ENCODE measurements at regions not wholly inside any gene's neighbourhood (a gene's known extent, or its start where the extent isn't known, plus 50 kb on each side); places are given as distances from the start of the nearest gene placed in this dataset.

GRCh38 chr5:67490543-67491321 is 294.1 kb upstream of the CD180 start:
- no peak for DNase-seq

DNA sequence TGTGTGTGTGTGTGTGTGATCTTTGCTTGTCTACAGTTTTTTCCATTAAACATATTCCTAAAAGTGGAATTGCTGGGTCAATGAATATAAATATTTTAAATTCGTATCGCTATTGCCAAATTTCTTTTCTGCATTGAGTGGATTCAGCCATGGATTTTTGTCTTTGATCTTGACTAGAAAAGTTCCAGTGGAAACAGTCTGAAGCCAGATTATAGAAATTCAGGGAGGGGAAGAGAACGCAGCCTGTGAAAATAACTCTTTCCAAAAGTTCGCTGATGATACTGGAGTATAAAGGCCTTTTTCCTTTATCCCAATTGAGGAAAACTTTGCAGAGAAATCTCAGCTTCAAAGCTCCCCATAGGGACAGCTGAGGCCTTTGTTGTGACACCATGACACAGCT is 292.3 kb upstream of the CD180 start:
- no peak for DNase-seq

DNA sequence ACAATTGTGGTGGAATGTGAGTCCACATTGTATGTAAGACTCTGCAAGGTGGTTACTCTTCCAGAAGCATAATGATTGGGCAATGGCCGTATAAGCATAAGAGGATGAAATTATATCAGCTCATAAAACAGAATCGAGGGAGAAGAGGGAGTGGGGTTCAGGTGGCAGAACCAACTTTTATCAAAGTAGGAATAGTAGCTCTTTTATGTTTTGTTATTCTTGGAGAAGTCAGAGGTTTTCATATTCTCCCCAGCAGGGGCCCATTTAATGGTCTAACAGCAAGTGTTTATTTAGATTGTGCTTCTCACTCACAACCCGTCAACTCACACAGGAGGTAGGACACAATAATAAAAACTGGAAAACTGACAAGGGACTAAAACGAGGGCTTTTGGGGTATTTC is 291.3 kb upstream of the CD180 start:
- no peak for DNase-seq

- no peak for DNase-seq
Measured at GRCh38 chr5:67483453-67484030, 286.9 kb upstream of the CD180 start.

GRCh38 chr5:67481362-67481761 is 284.8 kb upstream of the CD180 start:
- no peak for DNase-seq

DNA sequence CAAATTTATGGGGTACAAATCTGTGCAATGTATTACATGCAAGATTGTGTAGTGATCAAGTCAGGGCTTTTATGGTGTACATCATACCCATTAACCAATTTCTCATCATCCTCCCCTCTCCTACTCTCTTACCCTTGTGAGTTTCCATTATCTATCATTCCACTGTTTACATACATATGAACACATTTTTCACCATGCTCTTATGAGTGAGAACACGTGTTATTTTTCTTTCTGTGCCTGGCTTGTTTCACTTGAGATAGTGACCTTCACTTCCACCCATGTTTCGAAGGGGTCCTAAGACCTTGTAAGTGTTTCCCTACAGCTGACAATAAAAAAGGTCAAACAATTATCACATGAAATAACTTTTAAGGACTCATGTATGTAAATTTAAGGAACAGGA is 281.7 kb upstream of the CD180 start:
- DNase-seq: no peak

DNA sequence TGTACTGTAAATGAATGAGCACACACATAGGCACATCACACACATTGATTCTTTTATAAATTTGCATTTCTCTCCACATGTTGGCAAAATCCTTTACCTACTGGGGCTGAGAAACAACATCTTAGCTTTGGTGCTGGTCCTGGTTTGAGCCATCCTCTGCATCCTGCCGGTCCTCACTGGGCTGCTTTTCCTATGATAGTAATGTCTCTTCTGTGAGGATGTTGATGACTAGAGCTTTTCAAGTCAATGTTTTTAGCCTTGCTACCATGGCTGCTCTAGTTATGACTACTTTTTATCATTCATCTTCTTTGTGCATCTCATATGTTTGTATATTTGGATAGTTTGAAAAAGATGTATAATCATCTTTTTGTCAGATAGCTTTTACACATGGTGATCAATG is 280.4 kb upstream of the CD180 start:
- no peak for DNase-seq

- no peak for DNase-seq
Measured at GRCh38 chr5:67476531-67476930, 279.9 kb upstream of the CD180 start.

DNA sequence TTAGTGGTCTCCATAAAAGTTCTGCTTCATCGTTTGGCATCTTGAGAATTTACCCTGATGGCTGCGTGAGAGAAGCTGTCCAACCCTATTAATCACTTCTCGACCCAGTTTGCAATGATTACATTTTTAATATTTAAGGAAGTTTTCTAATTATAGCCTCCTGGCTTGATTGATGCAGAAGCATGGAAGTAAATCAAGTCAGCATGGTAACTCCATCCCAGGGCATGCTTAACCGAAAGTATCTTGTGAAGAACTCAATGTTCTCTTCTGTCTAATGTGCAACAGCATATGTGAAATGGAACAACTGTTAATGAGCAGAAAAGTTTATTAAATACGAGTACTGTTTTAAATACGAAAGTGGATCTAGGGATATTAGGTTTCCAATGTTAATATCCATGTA is 278.9 kb upstream of the CD180 start:
- DNase-seq: no peak

- no peak for DNase-seq
Measured at GRCh38 chr5:67474597-67475238, 278.1 kb upstream of the CD180 start.

DNA sequence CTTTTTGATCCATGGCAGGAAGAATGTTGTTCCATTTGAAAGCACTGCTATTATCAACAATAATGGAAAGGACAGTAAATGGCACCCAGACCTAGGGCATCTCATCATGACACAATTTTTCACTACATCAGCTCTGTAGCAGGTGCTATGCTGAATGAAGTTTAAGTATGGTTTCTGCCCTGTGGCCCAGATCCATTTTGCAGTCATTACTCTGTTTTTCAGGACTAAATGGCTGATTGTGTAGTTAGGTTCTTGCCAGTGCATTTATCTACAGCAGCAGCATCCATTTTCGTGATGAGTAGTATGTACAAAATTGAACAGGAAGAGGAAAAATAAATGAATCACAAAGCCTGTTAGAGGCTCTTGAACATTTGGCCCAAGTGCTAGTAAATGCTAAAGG is 270.5 kb upstream of the CD180 start:
- DNase-seq: no peak

DNA sequence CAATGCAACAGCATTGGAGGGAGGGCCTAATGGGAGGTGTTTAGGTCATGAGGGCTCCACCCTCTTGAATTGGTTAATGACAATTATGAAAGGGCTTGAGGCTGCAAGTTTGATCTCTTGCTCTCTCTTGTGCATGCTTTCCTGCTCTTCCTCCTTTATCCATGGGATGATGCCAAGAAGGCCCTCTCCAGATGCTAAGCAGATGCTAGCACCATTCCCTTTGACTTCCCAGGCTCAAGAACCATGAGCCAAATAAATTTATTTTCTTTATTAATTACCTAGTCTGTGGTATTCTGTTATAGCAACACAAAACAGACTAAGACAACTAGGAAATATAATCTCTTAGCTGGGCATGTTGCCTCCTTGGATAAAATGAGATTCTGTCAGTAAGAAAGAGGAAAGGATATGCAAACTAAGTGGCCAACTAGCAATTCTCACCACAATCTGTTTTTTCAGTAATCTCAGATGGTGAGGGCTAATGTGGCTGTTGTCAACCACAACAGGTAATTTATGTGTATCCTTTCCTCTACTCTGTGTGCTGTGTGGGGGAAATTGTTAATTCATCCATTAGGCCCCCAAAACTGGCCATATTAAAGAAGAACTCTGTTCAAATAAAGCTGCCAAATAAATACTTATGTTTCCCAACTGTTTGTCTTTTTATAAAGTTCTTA is 269.1 kb upstream of the CD180 start:
- no peak for DNase-seq

DNA sequence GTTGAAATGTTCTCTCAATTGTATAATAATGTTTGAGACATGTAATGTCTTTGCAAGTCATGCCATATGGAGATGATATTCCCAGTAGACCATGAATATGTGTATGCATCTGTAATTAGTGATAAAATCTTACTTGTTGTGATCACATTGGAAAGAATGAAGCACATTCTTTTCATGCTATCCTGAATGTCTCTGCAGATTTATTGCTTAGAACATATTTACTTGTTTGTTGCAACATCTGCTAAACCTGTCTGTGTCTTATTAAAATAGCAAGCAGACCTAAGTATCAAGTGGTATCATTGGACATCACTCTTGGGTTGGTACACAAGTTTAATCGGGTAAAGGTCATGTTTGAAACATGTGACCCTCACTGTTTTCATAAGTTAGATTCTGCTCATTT is 265.5 kb upstream of the CD180 start:
- DNase-seq: no peak

- no peak for DNase-seq
Measured at GRCh38 chr5:67459253-67459652, 262.7 kb upstream of the CD180 start.

GRCh38 chr5:67455970-67456369 is 259.4 kb upstream of the CD180 start:
- no peak for DNase-seq

GRCh38 chr5:67454957-67455561 is 258.5 kb upstream of the CD180 start:
- no peak for DNase-seq

DNA sequence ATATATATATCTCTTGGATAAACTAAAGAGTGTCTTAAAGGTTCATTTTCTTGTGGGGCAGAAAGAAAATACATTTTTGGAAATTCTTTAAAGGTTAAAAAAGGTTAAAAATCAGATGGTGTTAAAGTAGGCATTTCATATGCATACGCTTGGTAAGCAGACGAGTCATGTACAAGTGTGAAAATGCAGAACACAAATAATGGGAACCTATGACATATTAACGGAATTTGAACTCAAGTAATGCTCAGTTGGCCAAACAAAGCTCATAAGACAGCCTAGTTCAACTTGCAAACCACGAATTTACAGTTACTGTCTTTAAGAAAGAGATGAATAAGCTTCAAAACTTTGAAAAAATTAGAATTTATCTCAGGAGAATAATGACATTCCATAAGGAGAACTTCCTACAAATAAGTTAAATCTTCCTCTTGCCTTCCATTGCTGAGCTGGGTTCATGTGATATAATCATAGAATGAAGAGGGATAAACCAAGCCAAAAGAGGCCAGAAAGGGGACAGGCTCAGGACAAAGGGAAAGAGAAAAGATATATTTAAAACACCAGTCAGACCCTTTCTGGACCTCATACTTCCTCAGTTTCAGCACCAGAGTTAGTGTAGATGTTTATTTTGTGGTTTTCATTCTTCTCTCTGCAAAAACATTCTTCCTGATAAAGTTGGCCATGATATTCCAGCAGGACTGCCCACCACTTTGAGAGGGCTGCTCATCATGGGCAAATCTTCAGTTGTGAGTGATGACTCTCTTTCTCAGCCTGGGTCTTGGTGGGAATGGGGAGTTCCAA is 256.7 kb upstream of the CD180 start:
- no peak for DNase-seq

DNA sequence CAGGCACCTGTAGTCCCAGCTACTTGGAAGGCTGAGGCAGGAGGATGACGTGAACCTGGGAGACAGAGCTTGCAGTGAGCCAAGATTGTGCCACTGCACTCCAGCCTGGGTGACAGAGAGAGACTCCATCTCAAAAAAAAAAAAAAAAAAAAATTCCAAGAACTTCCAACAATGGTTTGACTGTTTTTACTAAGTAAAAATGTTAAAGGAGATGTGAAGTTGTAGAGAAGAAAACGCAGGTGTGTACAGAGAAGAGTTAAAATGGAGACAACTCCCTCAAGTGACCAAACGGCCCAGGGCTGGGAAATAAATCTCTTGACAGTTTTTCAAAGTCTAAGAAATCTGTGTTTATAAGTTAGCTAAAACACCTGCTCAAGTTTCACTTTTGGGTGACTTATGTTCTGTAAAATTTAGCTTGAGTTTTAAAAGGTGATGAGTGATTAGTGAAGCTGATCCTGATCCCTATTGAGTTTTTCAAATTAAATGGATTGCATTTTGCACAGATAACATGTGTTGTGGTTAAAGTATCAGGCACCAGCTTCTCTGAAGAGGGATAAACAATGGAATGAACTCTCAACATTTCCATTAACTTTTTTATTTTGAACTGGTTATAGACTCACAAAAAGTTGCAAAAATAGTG is 255.2 kb upstream of the CD180 start:
- no peak for DNase-seq

DNA sequence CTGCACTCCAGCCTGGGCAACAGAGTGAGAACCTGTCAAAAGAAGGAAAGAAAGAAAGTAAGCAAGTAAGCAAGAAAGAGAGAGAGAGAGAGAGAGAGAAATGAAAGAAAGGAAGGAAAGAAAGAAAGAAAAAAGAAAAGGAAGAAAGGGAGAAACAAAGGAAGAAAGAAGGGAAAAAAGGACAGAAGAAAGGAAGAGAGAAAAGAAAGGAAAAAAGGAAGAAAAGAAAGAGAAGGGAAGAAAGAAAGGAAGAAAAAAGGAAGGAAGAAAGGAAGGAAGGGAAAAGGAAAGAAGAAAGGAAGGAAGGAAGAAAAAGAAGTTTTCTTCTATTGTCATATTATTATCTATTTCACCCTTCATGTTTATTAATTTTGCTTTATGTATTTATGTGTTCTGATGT is 251.1 kb upstream of the CD180 start:
- no peak for DNase-seq

GRCh38 chr5:67437905-67438845 is 241.6 kb upstream of the CD180 start:
- DNase-seq: no peak

DNA sequence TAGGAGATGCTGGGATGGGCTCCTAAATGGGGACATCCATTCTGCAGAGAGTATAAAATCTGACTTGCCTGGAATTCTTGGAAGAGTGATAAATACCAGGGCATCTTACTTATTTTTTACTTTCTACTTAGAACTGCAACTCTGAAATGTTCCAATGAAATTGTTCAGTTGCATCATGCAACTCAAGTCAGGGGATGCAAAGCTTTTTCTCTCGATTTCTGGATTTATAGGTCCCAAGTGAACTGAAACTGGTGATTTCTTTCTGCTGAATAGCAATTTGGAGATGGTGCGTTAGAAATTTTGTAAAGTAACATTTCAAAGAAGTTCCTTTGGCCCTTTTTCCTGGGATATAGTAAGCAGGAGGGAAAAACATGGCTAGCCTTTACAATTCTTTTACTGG is 238.4 kb upstream of the CD180 start:
- DNase-seq: no peak
